H1 (cell line): ENCODE measurements at regions not wholly inside any gene's neighbourhood (a gene's known extent, or its start where the extent isn't known, plus 50 kb on each side); places are given as distances from the start of the nearest gene placed in this dataset.

ENCODE experiments used
- CTCF ChIA-PET: fragments of 300-600 bp; sonication (Branson Sonifier 250); formaldehyde crosslinking; loops from one replicate; lab custom pipeline; 2021; ENCODE audit not compliant: partially characterized antibody; lab: Charles Lee
- POLR2A ChIA-PET: fragments of 300-600 bp; sonication (Branson Sonifier 250); formaldehyde crosslinking; loops from one replicate; lab custom pipeline; 2021; ENCODE audit warnings: inconsistent platforms; ENCODE audit not compliant: partially characterized antibody; lab: Charles Lee
- DNase-seq, 2 experiments: peaks; one replicate each; pipeline versions ENCODE4 v3.0.0 to v3.0.0-alpha.2; 2010 to 2022; ENCODE audit warnings: low spot score in 2 of 2, low read depth in 1 of 2, mixed read lengths in 1 of 2
- FAIRE-seq: peaks from 2 replicates; lab custom pipeline; 2011; peaks lifted over from hg19 to GRCh38; lab: Jason Lieb, UNC
- H2AFZ ChIP-seq: 2 replicates; pipeline ENCODE4 v1.8.1; 2012; ENCODE audit warnings: low read length, inconsistent platforms
- H2AK5ac ChIP-seq: 2 replicates; pipeline ENCODE4 v1.6.1; 2013; ENCODE audit warnings: low read depth, low read length
- H2BK120ac ChIP-seq: replicated peaks from 2 replicates; pipeline ENCODE3; 2013; ENCODE audit warnings: low read depth, low read length, inconsistent platforms
- H2BK12ac ChIP-seq: 2 replicates; pipeline ENCODE4 v1.6.1; 2013; ENCODE audit warnings: low read depth, low read length
- H2BK15ac ChIP-seq: 2 replicates; pipeline ENCODE4 v1.6.1; 2013; ENCODE audit warnings: low read length
- H2BK20ac ChIP-seq: 2 replicates; pipeline ENCODE4 v1.6.1; 2013; ENCODE audit warnings: low read length
- H2BK5ac ChIP-seq: 2 replicates; pipeline ENCODE4 v1.6.1; 2013; ENCODE audit warnings: low read depth, low read length
- H3K14ac ChIP-seq: 2 replicates; pipeline ENCODE4 v1.6.1; 2013; ENCODE audit warnings: inconsistent platforms; ENCODE audit not compliant: insufficient read length
- H3K18ac ChIP-seq: 2 replicates; pipeline ENCODE4 v1.6.1; 2013; ENCODE audit warnings: low read length; ENCODE audit errors: extremely low read depth
- H3K23ac ChIP-seq: 2 replicates; pipeline ENCODE4 v1.6.1; 2013; ENCODE audit warnings: inconsistent platforms; ENCODE audit not compliant: insufficient read length
- H3K23me2 ChIP-seq: 2 replicates; pipeline ENCODE4 v1.6.1; 2013; ENCODE audit warnings: low read depth, low read length
- H3K27ac ChIP-seq: 2 replicates; pipeline ENCODE4 v1.6.1; 2011; ENCODE audit warnings: low read depth, low read length, inconsistent platforms
- H3K27me3 ChIP-seq, 4 experiments: replicated peaks in 1 of 4; 1 replicate in 1 of 4; 2 replicates in 3 of 4; pipeline versions ENCODE4 v1.6.1 to v1.8.1; 2011 to 2013; ENCODE audit warnings: low read length in 3 of 4, mild to moderate bottlenecking in 3 of 4, inconsistent platforms in 2 of 4, mixed read lengths in 2 of 4, moderate library complexity in 1 of 4; ENCODE audit not compliant: control insufficient read depth in 3 of 4, insufficient read depth in 3 of 4; ENCODE audit errors: extremely low read depth in 1 of 4
- H3K36me3 ChIP-seq, 4 experiments: 2 replicates each; pipeline versions ENCODE4 v1.6.1 to v1.8.1; 2011 to 2013; ENCODE audit warnings: mild to moderate bottlenecking in 4 of 4, low read length in 3 of 4, moderate library complexity in 2 of 4, control low read depth in 1 of 4, inconsistent platforms in 1 of 4; ENCODE audit not compliant: insufficient read depth in 4 of 4, control insufficient read depth in 2 of 4
- H3K4ac ChIP-seq: replicated peaks from 2 replicates; pipeline ENCODE3; 2013; ENCODE audit warnings: low read length, low read depth, mixed read lengths, inconsistent platforms; ENCODE audit not compliant: insufficient read length
- H3K4me1 ChIP-seq, 4 experiments: replicated peaks in 1 of 4; 1 replicate in 1 of 4; 2 replicates in 3 of 4; pipeline versions ENCODE4 v1.6.1 to v1.8.1; 2011 to 2013; ENCODE audit warnings: low read length in 3 of 4, inconsistent platforms in 2 of 4, mixed read lengths in 1 of 4; ENCODE audit not compliant: insufficient read depth in 4 of 4, control insufficient read depth in 3 of 4
- H3K4me2 ChIP-seq, 2 experiments: 2 replicates each; pipeline versions ENCODE4 v1.6.1 to v1.8.1; 2011 to 2013; ENCODE audit warnings: low read depth in 2 of 2, low read length in 2 of 2, control low read depth in 1 of 2, inconsistent platforms in 1 of 2, mild to moderate bottlenecking in 1 of 2; ENCODE audit not compliant: insufficient read depth in 1 of 2
- H3K4me3 ChIP-seq, 4 experiments: fragments of 200-600, 300-600 bp in 1 of 4; sonication (generic), shearing (Covaris generic), sonication (Bioruptor Twin) in 1 of 4; 2 replicates each; pipeline versions ENCODE4 v1.5.1 to v1.8.1; 2011 to 2016; ENCODE audit warnings: low read length in 4 of 4, low read depth in 3 of 4, control low read depth in 2 of 4, inconsistent platforms in 2 of 4, mild to moderate bottlenecking in 2 of 4, mixed read lengths in 1 of 4, moderate library complexity in 1 of 4; ENCODE audit not compliant: insufficient read depth in 2 of 4; ENCODE audit errors: extremely low read depth in 1 of 4
- H3K56ac ChIP-seq: replicated peaks from 2 replicates; pipeline ENCODE3; 2013; ENCODE audit warnings: low read depth, mild to moderate bottlenecking, mixed read lengths, low read length, inconsistent platforms; ENCODE audit not compliant: insufficient read length
- H3K79me1 ChIP-seq: 2 replicates; pipeline ENCODE4 v1.6.1; 2013; ENCODE audit warnings: low read depth, low read length, control low read depth
- H3K79me2 ChIP-seq, 2 experiments: 2 replicates each; pipeline versions ENCODE4 v1.6.1 to v1.8.1; 2012 to 2013; ENCODE audit warnings: low read length in 2 of 2, mild to moderate bottlenecking in 2 of 2, inconsistent platforms in 1 of 2; ENCODE audit not compliant: insufficient read depth in 2 of 2, control insufficient read depth in 1 of 2
- H3K9ac ChIP-seq, 4 experiments: replicated peaks in 1 of 4; 1 replicate in 1 of 4; 2 replicates in 3 of 4; pipeline versions ENCODE4 v1.6.1 to v1.8.1; 2011 to 2013; ENCODE audit warnings: low read depth in 3 of 4, low read length in 3 of 4, control low read depth in 2 of 4, mild to moderate bottlenecking in 2 of 4, moderate library complexity in 2 of 4, inconsistent platforms in 1 of 4; ENCODE audit errors: extremely low read depth in 1 of 4
- H3K9me3 ChIP-seq, 2 experiments: 2 replicates each; pipeline versions ENCODE4 v1.6.1 to v1.8.1; 2012 to 2013; ENCODE audit warnings: mild to moderate bottlenecking in 2 of 2, moderate library complexity in 2 of 2, control low read depth in 1 of 2, inconsistent platforms in 1 of 2, low read depth in 1 of 2, low read length in 1 of 2, mixed read lengths in 1 of 2; ENCODE audit not compliant: insufficient read depth in 2 of 2
- H4K20me1 ChIP-seq, 2 experiments: replicated peaks in 1 of 2; 2 replicates each; pipeline versions ENCODE3 to v1.8.1; 2011 to 2013; ENCODE audit warnings: inconsistent platforms in 2 of 2, low read length in 2 of 2, mild to moderate bottlenecking in 1 of 2; ENCODE audit not compliant: insufficient read depth in 2 of 2, control insufficient read depth in 1 of 2
- H4K5ac ChIP-seq: 2 replicates; pipeline ENCODE4 v1.6.1; 2013; ENCODE audit warnings: low read length, low read depth, mixed read lengths, inconsistent platforms; ENCODE audit not compliant: insufficient read length
- H4K8ac ChIP-seq: 2 replicates; pipeline ENCODE4 v1.8.0; 2013; ENCODE audit warnings: mild to moderate bottlenecking, moderate library complexity, low read length, inconsistent platforms; ENCODE audit not compliant: insufficient read depth; ENCODE audit errors: extremely low read depth
- H4K91ac ChIP-seq: replicated peaks from 2 replicates; pipeline ENCODE3; 2013; ENCODE audit warnings: low read length, mixed read lengths, inconsistent platforms; ENCODE audit not compliant: insufficient read length
- CBX8 ChIP-seq: fragments of 300-800, 300-1000 bp; sonication (generic); IDR thresholded peaks from 2 replicates; pipeline ENCODE4 v1.7.1; 2016; ENCODE audit warnings: low read depth, low read length, borderline replicate concordance
- CHD2 ChIP-seq: IDR thresholded peaks from 2 replicates; pipeline ENCODE4 v1.6.1; 2012; ENCODE audit warnings: low read length, improper control_type of control experiment
- E2F6 ChIP-seq: IDR thresholded peaks from 2 replicates; pipeline ENCODE4 v1.6.1; 2012; ENCODE audit warnings: inconsistent platforms
- GTF2F1 ChIP-seq: IDR thresholded peaks from 2 replicates; pipeline ENCODE4 v1.6.1; 2012; ENCODE audit warnings: low read depth, low read length, improper control_type of control experiment, borderline replicate concordance
- KDM5A ChIP-seq: fragments of 200-600 bp; IDR thresholded peaks from 2 replicates; pipeline ENCODE4 v1.7.1; 2012; ENCODE audit warnings: mild to moderate bottlenecking, low read length, inconsistent platforms, mixed read lengths
- POU5F1 ChIP-seq: IDR thresholded peaks from 2 replicates; pipeline ENCODE4 v1.6.1; 2011; ENCODE audit warnings: low read depth, mild to moderate bottlenecking, low read length, moderate library complexity
- SIN3A ChIP-seq, 2 experiments: IDR thresholded peaks in 1 of 2; conservative IDR thresholded peaks in 1 of 2; 2 replicates each; pipeline ENCODE4 v1.6.1; 2011 to 2012; ENCODE audit warnings: low read length in 2 of 2, improper control_type of control experiment in 1 of 2, low read depth in 1 of 2, mild to moderate bottlenecking in 1 of 2
- TBP ChIP-seq: IDR thresholded peaks from 2 replicates; pipeline ENCODE4 v1.6.1; 2011; ENCODE audit warnings: low read depth, low read length, improper control_type of control experiment
- TF ChIP-seq, protein P1 (sequence below): IDR thresholded peaks from 2 replicates; pipeline ENCODE4 v1.6.1; 2012; ENCODE audit warnings: inconsistent platforms

- no peak overlapping the region for H3K4ac ChIP-seq
- H3K36me3 ChIP-seq, result peaks cover 0 to 2% (median 0%) of the 10 kb centered on the region in 4 experiments; a peak in 1 of 8 replicates
- H3K79me2 ChIP-seq, result no peaks in the 10 kb centered on the region
- no peak overlapping the region for H2BK15ac ChIP-seq
- H3K27ac ChIP-seq, result no peak overlapping the region
- H2BK20ac ChIP-seq, result no peak overlapping the region
- peaks cover 13 to 14% of the 10 kb centered on the region in 2 experiments for H3K9me3 ChIP-seq
- no peaks in the 10 kb centered on the region for H4K20me1 ChIP-seq
- TF ChIP-seq, protein P1, sequence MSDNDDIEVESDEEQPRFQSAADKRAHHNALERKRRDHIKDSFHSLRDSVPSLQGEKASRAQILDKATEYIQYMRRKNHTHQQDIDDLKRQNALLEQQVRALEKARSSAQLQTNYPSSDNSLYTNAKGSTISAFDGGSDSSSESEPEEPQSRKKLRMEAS, result no peak
- TF ChIP-seq CBX8 (no peak), E2F6 (no peak), CHD2 (no peak), KDM5A (no peak), GTF2F1 (no peak), SIN3A (conservative IDR thresholded peaks at IDR 0.05 in 1 of 2, IDR thresholded peaks at IDR 0.05 in 1 of 2; ENCODE audit: low read depth in 1 of 2, low read length in 2 of 2) (no peak), TBP (no peak), POU5F1 (no peak)
- FAIRE-seq (no peak), DNase-seq (no peak)
- no peaks in the 10 kb centered on the region for H3K23me2 ChIP-seq
- no peak overlapping the region for H3K4me3 ChIP-seq
- CTCF ChIA-PET, result interaction anchor here (1.4 to 2.0 kb wide), 3 partner anchors 11 to 91 kb away, joined by 4 to 13 read pairs (median 7); no protein-coding TSS in a partner anchor
- no peaks in the 10 kb centered on the region for H3K27me3 ChIP-seq
- no peak overlapping the region for H2BK12ac ChIP-seq
- H2BK120ac ChIP-seq, result no peak overlapping the region
- H3K14ac ChIP-seq, result no peak overlapping the region
- POLR2A ChIA-PET, result no interaction called here
- H4K91ac ChIP-seq, result no peak overlapping the region
- H3K79me1 ChIP-seq, result no peaks in the 10 kb centered on the region
- no peak overlapping the region for H2BK5ac ChIP-seq
- no peak overlapping the region for H2AK5ac ChIP-seq
- H3K23ac ChIP-seq, result no peak overlapping the region
- no peak overlapping the region for H3K18ac ChIP-seq
- H3K4me2 ChIP-seq, result no peak overlapping the region
- no peak overlapping the region for H4K5ac ChIP-seq
- no peak overlapping the region for H3K56ac ChIP-seq
- no peak overlapping the region for H2AFZ ChIP-seq
- no peak overlapping the region for H3K9ac ChIP-seq
- no peaks in the 10 kb centered on the region for H3K4me1 ChIP-seq
- no peak overlapping the region for H4K8ac ChIP-seq
Observed at GRCh38 chr5:39689919-39690318, 265.1 kb upstream of the DAB2 start.
